MCF 10A (cell line): ENCODE measurements at regions not wholly inside any gene's neighbourhood (a gene's known extent, or its start where the extent isn't known, plus 50 kb on each side); places are given as distances from the start of the nearest gene placed in this dataset.
"Not testable (repeated sequence)": the region's sequence is repeated elsewhere in the genome, so short reads cannot be mapped to it uniquely, and the experiment has no call there.

Source experiments
- BruUV-seq: library from RNA; stranded (reverse); fragments of 400-500 nt; replicated peaks from 2 replicates; lab custom pipeline; 2021; lab: Mats Ljungman, UMichigan
- CTCF ChIA-PET: fragments of 300-600 bp; sonication (Branson Sonifier 250); formaldehyde crosslinking; extraction: SDS; loops from one replicate; lab custom pipeline; 2021; ENCODE audit warnings: antibody characterized with exemption, inconsistent platforms; lab: Yijun Ruan, JAX
- POLR2A ChIA-PET: fragments of 300-600, 350-650 bp; sonication (Branson Sonifier 250); formaldehyde crosslinking; extraction: SDS; loops from one replicate; lab custom pipeline; 2020; ENCODE audit warnings: antibody characterized with exemption, inconsistent platforms; lab: Yijun Ruan, JAX
- DNase-seq: peaks from one replicate; pipeline ENCODE4 v3.0.0-alpha.2; 2018; ENCODE audit not compliant: unreplicated experiment
- H3K27ac Mint-ChIP-seq: one replicate; pipeline ENCODE4 v1.8.0; 2022; ENCODE audit warnings: mild to moderate bottlenecking, low read depth, mixed read lengths; ENCODE audit not compliant: unreplicated experiment
- H3K27me3 Mint-ChIP-seq: one replicate; pipeline ENCODE4 v1.8.0; 2022; ENCODE audit warnings: mixed read lengths; ENCODE audit not compliant: insufficient read depth, unreplicated experiment
- H3K36me3 Mint-ChIP-seq: one replicate; pipeline ENCODE4 v1.8.0; 2022; ENCODE audit warnings: mild to moderate bottlenecking, moderate library complexity, mixed read lengths; ENCODE audit not compliant: insufficient read depth, unreplicated experiment
- H3K4me1 Mint-ChIP-seq: one replicate; pipeline ENCODE4 v1.8.0; 2022; ENCODE audit warnings: mixed read lengths; ENCODE audit not compliant: insufficient read depth, unreplicated experiment
- H3K4me3 Mint-ChIP-seq: one replicate; pipeline ENCODE4 v1.8.0; 2022; ENCODE audit warnings: mild to moderate bottlenecking, moderate library complexity, mixed read lengths; ENCODE audit not compliant: unreplicated experiment
- H3K9me3 Mint-ChIP-seq: one replicate; pipeline ENCODE4 v1.8.0; 2022; ENCODE audit warnings: mixed read lengths; ENCODE audit not compliant: unreplicated experiment
- CTCF ChIP-seq: fragments of 200-600 bp; IDR thresholded peaks from one replicate; pipeline ENCODE4 v1.8.0; 2022; ENCODE audit warnings: antibody characterized with exemption, mild to moderate bottlenecking; ENCODE audit not compliant: unreplicated experiment
- intact Hi-C: fragments of 100-400 bp; cut with micrococcal nuclease; formaldehyde crosslinking; loops from 2 replicates; pipeline ENCODE4 v1.14.1; 2022

- Mint-ChIP-seq H3K36me3 (no peaks in the 10 kb centered on the region), H3K4me3 (no peak overlapping the region), H3K27ac (no peak overlapping the region), H3K4me1 (peaks cover 13% of the 10 kb centered on the region), H3K27me3 (no peaks in the 10 kb centered on the region), H3K9me3 (no peaks in the 10 kb centered on the region)
- TF ChIP-seq CTCF, result no peak
- no TSS peak for BruUV-seq
- ChIA-PET POLR2A (interaction anchor here (0.9 kb wide), 1 partner anchor 10 kb away, joined by 3 read pairs; no protein-coding TSS in a partner anchor), CTCF (interaction anchor here (1.2 to 1.4 kb wide), 2 partner anchors 11 to 43 kb away, joined by 4 read pairs; no protein-coding TSS in a partner anchor)
- no peak for DNase-seq
- intact Hi-C loops, result no loop called here
Measured at GRCh38 chr15:93932164-93932776, 299.1 kb upstream of the MCTP2 start.

GRCh38 chr15:93929375-93930094, 301.8 kb upstream of the MCTP2 start:
- no peak for TF ChIP-seq CTCF
- no peaks in the 10 kb centered on the region for H3K36me3 Mint-ChIP-seq
- CTCF ChIA-PET, result interaction anchor here (0.7 to 1.3 kb wide), 2 partner anchors 9 to 234 kb away, joined by 3 to 5 read pairs; no protein-coding TSS in a partner anchor
- DNase-seq, result peak; percentile 91
- intact Hi-C loops, result no loop called here
- H3K4me3 Mint-ChIP-seq, result peak overlapping the region; percentile 22
- no peaks in the 10 kb centered on the region for H3K9me3 Mint-ChIP-seq
- BruUV-seq, result TSS peak; percentile 94
- peak overlapping the region; percentile 81 for H3K27ac Mint-ChIP-seq
- POLR2A ChIA-PET, result interaction anchor here (0.6 to 2.7 kb wide), 9 partner anchors 9 to 1268 kb away, joined by 3 to 13 read pairs (median 3); no protein-coding TSS in a partner anchor
- H3K4me1 Mint-ChIP-seq, result peaks cover 13% of the 10 kb centered on the region
- no peaks in the 10 kb centered on the region for H3K27me3 Mint-ChIP-seq

DNA sequence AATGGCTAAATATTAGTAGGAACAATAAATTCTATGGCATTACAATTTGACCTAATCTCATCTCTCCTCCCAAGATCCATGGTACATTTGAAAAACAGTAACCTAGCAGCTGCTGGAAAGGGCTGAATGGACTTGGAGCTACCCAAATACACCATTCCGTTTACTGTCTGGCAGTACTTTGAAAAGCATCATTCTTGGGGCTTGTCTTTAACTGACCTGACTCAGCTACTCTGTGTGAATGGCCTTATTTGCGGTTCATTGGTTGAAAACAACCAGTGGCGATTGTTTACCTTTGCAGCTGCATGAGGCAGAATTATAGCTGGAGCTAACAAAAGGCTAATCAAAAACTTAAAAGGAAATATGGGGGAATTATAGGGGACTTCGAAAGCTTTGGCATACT, 311.2 kb upstream of the MCTP2 start:
- DNase-seq, result no peak
- no peak overlapping the region for H3K4me3 Mint-ChIP-seq

GRCh38 chr15:93918801-93919200, 312.6 kb upstream of the MCTP2 start:
- CTCF ChIA-PET, result interaction anchor here (0.8 kb wide), 1 partner anchor 19 kb away, joined by 3 read pairs; no protein-coding TSS in a partner anchor
- H3K36me3 Mint-ChIP-seq, H3K4me1 Mint-ChIP-seq, H3K27me3 Mint-ChIP-seq, H3K4me3 Mint-ChIP-seq, POLR2A ChIA-PET, intact Hi-C loops, BruUV-seq, DNase-seq, H3K27ac Mint-ChIP-seq: not testable (repeated sequence)
- H3K9me3 Mint-ChIP-seq, result peaks cover 14% of the 10 kb centered on the region

More for the DNA sequence above, 311.2 kb upstream of the MCTP2 start:
- no peak overlapping the region for H3K27ac Mint-ChIP-seq
- CTCF ChIA-PET, result interaction anchor here (1.0 to 1.6 kb wide), 3 partner anchors 9 to 200 kb away, joined by 3 to 6 read pairs (median 5); no protein-coding TSS in a partner anchor
- no peaks in the 10 kb centered on the region for H3K27me3 Mint-ChIP-seq
- no peak for TF ChIP-seq CTCF
- H3K36me3 Mint-ChIP-seq, result peaks cover under 1% of the 10 kb centered on the region
- H3K4me1 Mint-ChIP-seq, result no peaks in the 10 kb centered on the region
- POLR2A ChIA-PET, result interaction anchor here (0.5 kb wide), 1 partner anchor 9 kb away, joined by 3 read pairs; no protein-coding TSS in a partner anchor
- BruUV-seq, result no TSS peak
- intact Hi-C loops, result no loop called here
- H3K9me3 Mint-ChIP-seq, result peaks cover 14% of the 10 kb centered on the region
